ENCODE measurements at regions not wholly inside any gene's neighbourhood (a gene's known extent, or its start where the extent isn't known, plus 50 kb on each side); places are given as distances from the start of the nearest gene placed in this dataset.

GRCh38 chr18:47749600-47749973 lies 180.9 kb downstream of the SMAD2 start:
- H3K36me3 ChIP-seq (ENCODE audit: control insufficient read depth in 2 of 2, extremely low read depth in 1 of 2, insufficient read depth in 2 of 2, low read length in 2 of 2): no peaks in the 10 kb centered on the region
- POLR2A ChIA-PET: no interaction called here
- no peak overlapping the region for H3K4me3 ChIP-seq (replicated peaks in 1 of 3; ENCODE audit: insufficient read depth in 1 of 3, low read depth in 1 of 3, low read length in 3 of 3)
- CTCF ChIA-PET: interaction anchor here (0.9 to 2.3 kb wide), 18 partner anchors 10 to 1092 kb away, joined by 3 to 70 read pairs (median 8); no protein-coding TSS in a partner anchor
- dilution Hi-C loops (cut with MboI; ENCODE audit: extremely low pct_ligation_motif_present, low sequenced_read_pairs) (no loop called here), intact Hi-C loops (cut with micrococcal nuclease) (loop anchor here (1.0 to 10.0 kb wide), 6 partner anchors 153 to 699 kb away; no protein-coding TSS in a partner anchor)
- H3K79me2 ChIP-seq (ENCODE audit: control insufficient read depth, insufficient read depth, low read length): no peaks in the 10 kb centered on the region
- no peaks in the 10 kb centered on the region for H3K9me3 ChIP-seq (replicated peaks; ENCODE audit: control insufficient read depth, insufficient read depth, low read length)
- H3K4me1 ChIP-seq (ENCODE audit: control insufficient read depth, extremely low read depth, insufficient read depth, low read length): no peaks in the 10 kb centered on the region
- BruUV-seq (replicated peaks): no TSS peak
- H3K9me1 ChIP-seq (replicated peaks; ENCODE audit: control insufficient read depth, extremely low read depth, insufficient read depth, low read length): no peaks in the 10 kb centered on the region
- no peak overlapping the region for H3K4me2 ChIP-seq (ENCODE audit: insufficient read depth, low read length)
- no peaks in the 10 kb centered on the region for H4K20me1 ChIP-seq (replicated peaks; ENCODE audit: control insufficient read depth, extremely low read depth, insufficient read depth, low read length)
- no peak overlapping the region for H2AFZ ChIP-seq (ENCODE audit: low read depth, low read length)
- H3K9ac ChIP-seq (replicated peaks; ENCODE audit: extremely low read depth, insufficient read depth, low read length): no peak overlapping the region
- no peak for TF ChIP-seq MYC (IDR thresholded peaks at IDR 0.05; ENCODE audit: low read depth, low read length)
- TF ChIP-seq GATA2 (IDR thresholded peaks at IDR 0.05; ENCODE audit: insufficient read depth, insufficient read length, low read depth, low read length): no peak
- TF ChIP-seq, protein P1, sequence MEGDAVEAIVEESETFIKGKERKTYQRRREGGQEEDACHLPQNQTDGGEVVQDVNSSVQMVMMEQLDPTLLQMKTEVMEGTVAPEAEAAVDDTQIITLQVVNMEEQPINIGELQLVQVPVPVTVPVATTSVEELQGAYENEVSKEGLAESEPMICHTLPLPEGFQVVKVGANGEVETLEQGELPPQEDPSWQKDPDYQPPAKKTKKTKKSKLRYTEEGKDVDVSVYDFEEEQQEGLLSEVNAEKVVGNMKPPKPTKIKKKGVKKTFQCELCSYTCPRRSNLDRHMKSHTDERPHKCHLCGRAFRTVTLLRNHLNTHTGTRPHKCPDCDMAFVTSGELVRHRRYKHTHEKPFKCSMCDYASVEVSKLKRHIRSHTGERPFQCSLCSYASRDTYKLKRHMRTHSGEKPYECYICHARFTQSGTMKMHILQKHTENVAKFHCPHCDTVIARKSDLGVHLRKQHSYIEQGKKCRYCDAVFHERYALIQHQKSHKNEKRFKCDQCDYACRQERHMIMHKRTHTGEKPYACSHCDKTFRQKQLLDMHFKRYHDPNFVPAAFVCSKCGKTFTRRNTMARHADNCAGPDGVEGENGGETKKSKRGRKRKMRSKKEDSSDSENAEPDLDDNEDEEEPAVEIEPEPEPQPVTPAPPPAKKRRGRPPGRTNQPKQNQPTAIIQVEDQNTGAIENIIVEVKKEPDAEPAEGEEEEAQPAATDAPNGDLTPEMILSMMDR (IDR thresholded peaks at IDR 0.05; ENCODE audit: extremely low read depth in 1 of 2, insufficient read depth in 1 of 2, low read depth in 1 of 2, low read length in 2 of 2): no peak
- TF ChIP-seq EZH2 (IDR thresholded peaks at IDR 0.05; ENCODE audit: borderline replicate concordance, low read depth, low read length, severe bottlenecking): no peak
- TF ChIP-seq, protein P2, sequence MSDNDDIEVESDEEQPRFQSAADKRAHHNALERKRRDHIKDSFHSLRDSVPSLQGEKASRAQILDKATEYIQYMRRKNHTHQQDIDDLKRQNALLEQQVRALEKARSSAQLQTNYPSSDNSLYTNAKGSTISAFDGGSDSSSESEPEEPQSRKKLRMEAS (IDR thresholded peaks at IDR 0.05; ENCODE audit: insufficient read depth, insufficient read length): no peak
- TF ChIP-seq POLR2AphosphoS5 (IDR thresholded peaks at IDR 0.05; ENCODE audit: insufficient read depth, low read depth, low read length): no peak
- TF ChIP-seq JUN (IDR thresholded peaks at IDR 0.05; ENCODE audit: borderline replicate concordance, insufficient read depth, insufficient read length, low read depth): no peak
- TF ChIP-seq FOS (IDR thresholded peaks at IDR 0.05; ENCODE audit: borderline replicate concordance, insufficient read depth, low read length): no peak
- TF ChIP-seq POLR2A (IDR thresholded peaks at IDR 0.05; ENCODE audit: low read depth, low read length): no peak
- DNase-seq (ENCODE audit: low read depth, low spot score) (no peak), FAIRE-seq (no peak)
- H3K27me3 ChIP-seq (ENCODE audit: control insufficient read depth in 2 of 2, insufficient read depth in 2 of 2, low read length in 2 of 2): no peaks in the 10 kb centered on the region
- no peak overlapping the region for H3K27ac ChIP-seq (ENCODE audit: insufficient read depth, low read depth, low read length)
